ENCODE measurements at regions not wholly inside any gene's neighbourhood (a gene's known extent, or its start where the extent isn't known, plus 50 kb on each side); places are given as distances from the start of the nearest gene placed in this dataset.
A peak's percentile ranks its signal among the peaks of the same experiment; 100 is the strongest.
"Not testable (repeated sequence)": the region's sequence is repeated elsewhere in the genome, so short reads cannot be mapped to it uniquely, and the experiment has no call there.

DNA sequence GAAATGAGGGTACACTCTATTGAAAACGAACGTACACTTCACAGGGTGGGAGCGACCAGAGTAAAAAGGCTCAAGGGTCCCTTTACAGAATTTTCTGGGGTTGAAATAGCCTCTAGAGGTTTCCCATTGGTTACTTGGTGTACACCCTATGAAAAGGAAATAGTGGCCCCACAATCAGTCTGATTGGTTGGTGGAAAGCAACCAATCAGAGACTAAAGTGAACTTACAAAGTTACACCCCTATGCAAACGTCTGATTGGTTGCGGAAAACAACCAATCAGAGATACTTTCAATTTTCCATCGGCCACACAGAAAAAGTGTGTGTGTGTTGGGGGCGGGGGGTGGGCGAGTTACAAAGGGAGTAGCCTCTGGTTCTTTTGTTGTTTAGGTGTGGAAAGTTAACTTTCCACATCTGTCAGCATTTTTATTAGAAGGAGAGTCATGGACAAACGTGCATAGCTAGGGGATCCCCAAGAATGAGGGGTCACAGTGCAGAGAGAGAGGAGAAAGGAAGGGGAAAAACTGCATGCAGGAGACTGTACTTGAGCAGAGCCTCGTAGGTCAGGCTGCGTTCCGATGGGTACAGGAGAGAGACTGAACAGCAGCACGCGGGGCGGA lies 1152.1 kb downstream of the TBC1D22A start:
- DNase-seq (ENCODE audit: low read depth): no peak

DNA sequence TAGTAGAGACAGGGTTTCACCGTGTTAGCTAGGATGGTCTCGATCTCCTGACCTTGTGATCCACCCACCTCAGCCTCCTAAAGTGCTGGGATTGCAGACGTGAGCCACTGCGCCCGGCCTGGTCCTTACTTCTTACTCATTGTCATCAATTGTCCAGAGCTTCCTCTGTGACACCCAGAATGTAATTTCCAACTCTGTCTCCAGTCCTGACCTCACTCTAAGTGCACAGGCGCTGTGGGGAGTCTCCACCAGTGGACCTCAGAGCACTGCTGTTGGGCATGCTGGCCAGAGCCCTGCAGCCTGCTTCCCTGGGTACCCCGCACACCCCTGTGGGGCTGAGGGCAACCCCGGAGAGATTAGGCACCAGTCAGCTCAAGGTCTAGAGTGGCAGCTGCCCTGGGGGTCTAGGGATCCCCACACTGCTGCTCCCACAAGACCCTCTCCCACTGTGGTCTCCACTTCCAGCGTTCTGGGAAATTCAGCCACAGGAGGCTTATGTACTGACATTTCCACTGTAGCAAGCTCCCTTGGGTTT lies 1140.3 kb downstream of the TBC1D22A start:
- DNase-seq (ENCODE audit: low read depth): no peak

DNA sequence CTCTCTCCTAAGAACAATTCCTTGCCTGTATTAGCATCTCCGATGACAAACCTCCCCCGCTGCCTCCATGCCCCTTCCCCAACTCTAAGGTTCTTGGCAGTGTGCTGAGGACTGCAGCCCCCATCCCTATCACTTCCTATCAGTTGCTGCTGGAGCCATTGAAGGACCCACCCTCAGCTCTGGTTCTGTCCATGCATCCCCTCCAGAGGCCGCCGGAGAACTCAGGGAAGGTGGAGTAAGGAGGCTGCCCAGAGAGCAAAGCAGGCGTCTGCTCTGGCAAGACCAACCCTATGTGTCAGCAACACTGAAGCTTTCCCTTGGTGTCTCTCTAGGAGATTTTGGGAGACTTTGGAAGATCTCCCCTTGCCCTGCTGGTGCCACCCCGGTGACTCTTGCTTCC lies 1139.5 kb downstream of the TBC1D22A start:
- no peak for DNase-seq (ENCODE audit: low read depth)

DNA sequence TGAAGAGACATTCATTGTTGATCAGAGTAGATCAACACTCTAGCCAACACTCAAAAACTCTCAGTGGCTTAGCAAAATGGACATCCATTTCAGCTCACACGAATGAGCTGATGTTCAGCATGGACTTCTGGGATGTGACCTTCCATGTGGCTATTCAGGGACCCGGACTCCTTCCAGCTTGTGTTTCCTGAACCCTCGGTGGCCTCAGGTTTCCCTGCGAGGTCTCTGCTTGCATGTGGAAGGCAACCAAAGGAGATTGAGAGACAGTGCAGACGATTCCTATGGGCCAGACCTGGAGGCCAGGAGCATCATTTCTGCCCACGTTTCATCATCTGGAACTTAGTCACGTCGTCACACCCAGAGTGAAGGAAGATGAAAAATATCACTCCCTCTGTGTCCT lies 1137.4 kb downstream of the TBC1D22A start:
- no peak for DNase-seq (ENCODE audit: low read depth)

DNA sequence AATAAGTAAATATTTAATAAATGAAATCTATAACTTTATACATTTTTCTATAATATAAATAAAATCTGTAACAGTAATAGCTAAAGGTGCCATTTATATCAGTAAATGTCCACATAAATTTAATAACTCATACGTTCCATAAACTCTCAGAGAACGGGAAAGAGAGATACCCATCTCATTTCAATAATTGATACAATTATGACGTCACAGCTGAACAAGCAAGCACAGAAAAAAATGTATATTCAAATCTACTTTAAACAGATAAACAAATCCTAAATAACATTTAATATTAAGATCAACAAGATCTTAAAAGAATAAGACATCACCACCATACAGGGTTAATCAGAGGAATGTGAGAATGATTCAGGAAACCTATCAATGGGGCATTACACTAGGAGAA lies 1136.5 kb downstream of the TBC1D22A start:
- DNase-seq (ENCODE audit: low read depth): no peak

DNA sequence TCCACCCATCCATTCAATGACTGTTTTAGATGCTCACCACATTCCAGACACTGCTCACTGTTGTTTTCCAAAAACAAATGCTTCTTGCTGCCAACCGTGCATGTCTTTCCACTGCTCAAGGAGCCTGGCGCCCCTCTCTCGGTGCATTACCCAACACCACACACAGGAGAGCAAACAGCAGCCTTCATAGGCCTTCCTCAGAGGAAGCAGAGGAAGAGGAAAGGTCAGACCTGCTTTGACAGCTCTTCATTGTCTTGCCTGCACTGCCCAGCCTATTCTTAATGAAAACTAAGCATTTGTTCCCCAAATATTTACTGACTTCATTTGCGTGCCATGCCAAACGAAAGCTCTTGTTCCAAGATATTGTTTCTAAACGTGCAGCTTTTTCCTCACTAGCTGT lies 1129.2 kb downstream of the TBC1D22A start:
- DNase-seq (ENCODE audit: low read depth): no peak

DNA sequence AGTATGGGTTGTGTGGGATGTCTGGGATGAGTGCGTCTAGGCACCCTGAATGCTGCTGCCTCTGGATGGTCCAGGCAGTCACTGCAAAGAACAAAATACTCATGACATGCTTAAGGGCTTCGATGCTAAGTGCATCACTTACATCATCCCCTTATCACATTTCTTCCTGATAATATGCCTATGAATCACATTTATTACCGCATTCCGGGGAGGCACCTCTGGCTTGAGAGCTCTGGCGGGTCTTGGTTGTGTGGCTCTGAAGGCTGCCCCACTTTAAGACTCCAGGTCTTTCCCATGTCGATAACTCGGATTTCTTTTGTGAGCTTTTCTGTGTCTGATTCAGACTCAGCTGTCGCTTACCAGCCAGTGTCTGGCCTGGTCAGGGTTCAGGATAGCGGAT lies 1126.4 kb downstream of the TBC1D22A start:
- no peak for DNase-seq (ENCODE audit: low read depth)

DNA sequence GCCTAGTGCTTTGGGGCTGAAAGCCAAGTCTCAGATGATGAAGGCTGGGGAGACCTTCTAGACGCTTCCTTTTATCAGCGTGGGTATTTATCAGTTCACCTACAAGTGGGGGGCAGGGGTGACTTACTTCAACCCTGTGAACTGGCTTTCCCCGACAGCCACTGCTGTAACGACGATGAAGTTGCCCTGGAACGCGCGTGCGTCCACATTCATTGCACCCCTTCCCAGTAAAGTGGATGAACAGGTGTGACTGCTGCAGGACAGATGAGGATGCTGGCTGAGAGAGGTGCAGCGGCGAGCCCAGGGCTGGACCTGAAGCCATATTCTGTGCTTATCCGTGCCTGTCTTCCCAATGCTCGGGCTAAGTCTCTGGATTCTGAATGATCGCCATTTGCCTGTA lies 1122.3 kb downstream of the TBC1D22A start:
- no peak for DNase-seq (ENCODE audit: low read depth)

DNA sequence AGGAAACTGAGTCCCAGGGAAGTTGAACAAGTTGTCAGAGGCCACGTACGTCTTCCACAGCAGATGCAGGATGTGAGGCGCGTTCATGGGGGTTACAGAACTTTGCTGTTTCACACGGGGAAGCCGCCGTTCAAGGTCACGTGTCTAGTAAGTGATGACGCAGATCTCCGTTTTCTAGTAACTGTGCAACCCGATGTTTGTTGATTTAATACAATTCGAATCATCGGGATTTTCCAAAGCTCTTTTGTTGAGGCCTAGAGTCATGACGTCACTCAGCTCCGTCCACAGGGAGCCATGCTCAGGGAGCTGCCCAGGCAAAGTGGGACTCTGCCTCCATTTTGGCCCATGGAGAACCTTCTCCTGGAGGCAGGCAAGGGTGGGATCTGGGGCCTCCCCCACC lies 1121.8 kb downstream of the TBC1D22A start:
- DNase-seq (ENCODE audit: low read depth): no peak

DNA sequence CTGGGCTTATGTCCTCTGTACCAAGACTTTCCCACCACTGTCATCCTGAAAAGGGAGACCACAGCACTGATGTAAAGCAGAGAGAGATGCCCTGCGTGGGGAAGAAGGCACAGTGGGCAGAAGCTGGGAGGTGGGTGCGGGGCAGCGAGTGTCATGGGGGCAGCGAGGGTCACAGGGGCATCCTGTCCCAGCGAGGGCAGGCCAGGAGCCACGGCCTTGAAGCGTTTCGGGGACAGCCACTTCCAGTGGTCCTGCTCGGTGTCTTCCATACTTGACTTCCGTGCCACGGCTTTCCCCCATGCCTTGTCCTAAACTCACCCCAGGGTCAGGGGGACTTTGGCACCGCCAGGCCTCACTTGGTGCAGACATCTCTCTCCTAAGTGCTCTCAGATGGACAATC lies 1121.3 kb downstream of the TBC1D22A start:
- DNase-seq (ENCODE audit: low read depth): no peak

DNA sequence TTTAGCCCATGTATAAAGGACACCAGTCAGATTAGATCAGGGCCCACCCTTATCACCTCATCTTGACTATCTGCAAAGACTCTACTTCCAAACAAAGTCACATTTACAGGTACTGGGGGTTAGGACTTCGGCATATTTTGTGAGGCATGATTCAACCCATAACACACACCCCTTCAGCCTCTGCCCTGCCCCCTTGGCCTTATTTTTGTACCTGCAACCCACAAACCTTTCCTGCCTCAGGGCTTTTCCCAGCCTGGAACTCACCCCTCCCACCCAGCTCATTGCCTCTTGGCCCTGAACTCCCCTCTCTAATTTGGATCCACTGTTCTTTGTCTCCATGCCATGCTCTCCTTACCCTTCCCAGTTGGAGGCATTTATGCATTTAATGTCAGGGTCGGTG lies 1116.9 kb downstream of the TBC1D22A start:
- DNase-seq (ENCODE audit: low read depth): no peak

DNA sequence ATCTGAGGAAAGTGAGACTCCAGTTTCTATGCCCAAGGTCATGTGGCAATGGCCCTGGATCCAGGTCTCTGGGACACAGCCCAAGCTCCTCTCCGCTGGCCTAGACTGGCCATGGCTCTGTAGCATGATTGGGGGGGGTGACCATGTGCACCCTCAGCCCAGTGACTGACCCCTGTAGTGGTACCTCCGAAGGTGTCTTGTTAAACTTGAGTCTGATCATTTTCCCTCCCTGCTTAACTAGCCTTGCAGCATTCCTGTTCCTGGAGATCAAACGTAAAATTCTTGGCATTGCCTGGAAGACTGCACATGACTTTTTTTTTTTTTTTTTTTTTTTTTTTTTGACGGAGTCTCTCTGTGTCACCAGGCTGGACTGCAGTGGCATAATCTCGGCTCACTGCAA lies 1116.0 kb downstream of the TBC1D22A start:
- DNase-seq (ENCODE audit: low read depth): no peak

DNA sequence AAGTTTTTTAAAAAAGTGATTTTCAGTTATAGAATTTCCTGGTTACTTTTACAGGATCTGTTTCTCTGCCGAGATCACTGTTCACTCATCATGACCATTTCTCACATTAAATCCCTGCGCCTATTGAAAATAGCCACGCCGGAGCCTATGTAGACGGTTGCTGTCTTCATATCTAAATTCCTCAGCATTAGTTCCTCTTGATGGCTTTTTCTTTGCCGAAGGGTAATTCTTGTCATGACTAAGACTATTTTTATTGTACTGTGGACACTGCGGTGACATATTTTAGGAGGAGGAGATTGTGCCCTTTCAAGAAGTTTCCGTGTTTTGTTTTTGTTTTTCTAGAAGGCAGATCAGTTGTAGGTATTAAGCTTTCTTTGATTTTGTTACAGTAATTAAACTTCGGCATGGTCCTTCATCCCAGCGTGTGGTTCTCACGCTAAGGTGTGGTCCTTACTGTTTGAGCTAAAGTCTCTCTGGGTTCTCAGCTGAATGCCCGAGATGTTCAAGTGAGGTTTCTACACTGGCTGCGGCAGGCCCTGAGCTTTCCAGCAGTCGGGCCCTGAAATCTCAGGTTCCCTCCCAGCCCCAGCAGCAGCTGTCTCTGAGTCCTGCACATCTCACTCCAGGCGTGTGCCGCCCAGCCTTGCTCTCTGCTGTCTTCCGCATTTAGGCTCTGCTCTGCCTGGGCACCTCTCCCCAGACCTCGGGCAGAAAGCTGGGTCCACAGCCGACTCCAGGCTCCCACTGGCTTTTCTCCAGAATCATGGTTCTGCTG lies 1110.5 kb downstream of the TBC1D22A start:
- DNase-seq (ENCODE audit: low read depth): no peak

DNA sequence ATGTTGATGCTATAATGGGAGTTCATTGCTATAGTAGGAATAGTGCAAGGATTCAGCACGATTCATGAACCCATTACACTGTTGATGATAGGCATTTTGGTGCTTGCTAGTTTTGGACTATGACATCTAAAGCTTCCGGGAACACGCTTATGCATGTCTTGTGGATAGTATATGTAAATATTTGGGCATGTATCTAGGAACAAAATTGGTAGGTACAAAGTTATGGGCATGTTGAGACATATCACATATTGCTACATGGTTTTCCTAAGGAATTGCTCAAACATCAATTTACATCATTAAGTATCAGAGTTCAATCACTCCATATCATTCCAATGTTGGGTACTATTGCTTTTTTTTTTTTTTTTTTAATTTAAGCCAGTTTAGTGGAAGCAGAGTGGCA lies 1103.2 kb downstream of the TBC1D22A start:
- no peak for DNase-seq (ENCODE audit: low read depth)

DNA sequence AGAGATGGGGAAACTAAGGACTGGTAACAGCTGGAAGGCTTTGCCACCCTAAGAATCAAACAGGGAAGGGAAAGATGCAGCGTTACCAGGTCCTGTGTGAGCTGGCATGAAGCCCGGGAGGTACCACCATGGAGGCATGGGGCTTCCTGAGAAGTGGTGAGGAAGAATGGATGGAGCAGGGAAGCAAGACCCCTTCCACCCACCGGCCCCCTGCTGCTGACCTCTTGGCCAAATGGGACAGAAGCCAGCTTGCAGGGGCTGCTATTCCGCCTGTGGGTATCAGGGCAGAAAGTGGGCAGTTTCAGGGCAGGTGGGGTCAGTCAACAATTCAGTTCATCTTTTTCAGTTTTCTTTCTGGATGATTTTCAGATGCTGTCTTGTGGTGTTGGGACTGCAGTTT lies 1099.9 kb downstream of the TBC1D22A start:
- no peak for DNase-seq (ENCODE audit: low read depth)

DNA sequence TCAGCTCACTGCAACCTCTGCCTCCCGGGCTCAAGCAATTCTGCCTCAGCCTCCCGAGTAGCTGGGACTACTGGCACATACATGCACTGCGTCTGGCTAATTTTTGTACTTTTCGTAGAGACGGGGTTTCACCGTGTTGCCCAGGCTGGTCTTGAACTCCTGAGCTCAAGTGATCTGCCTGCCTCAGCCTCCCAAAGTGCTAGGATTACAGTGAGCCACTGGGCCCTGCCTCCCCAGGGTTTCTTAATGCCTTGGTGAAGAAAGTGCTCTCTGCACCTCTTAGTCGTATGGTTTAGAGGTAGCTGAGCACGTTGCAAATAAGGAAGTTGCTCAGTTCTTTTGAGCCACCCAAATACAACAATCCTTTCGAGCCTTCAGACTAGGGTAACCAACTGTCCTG lies 1098.5 kb downstream of the TBC1D22A start:
- not testable (repeated sequence) for DNase-seq (ENCODE audit: low read depth)

DNA sequence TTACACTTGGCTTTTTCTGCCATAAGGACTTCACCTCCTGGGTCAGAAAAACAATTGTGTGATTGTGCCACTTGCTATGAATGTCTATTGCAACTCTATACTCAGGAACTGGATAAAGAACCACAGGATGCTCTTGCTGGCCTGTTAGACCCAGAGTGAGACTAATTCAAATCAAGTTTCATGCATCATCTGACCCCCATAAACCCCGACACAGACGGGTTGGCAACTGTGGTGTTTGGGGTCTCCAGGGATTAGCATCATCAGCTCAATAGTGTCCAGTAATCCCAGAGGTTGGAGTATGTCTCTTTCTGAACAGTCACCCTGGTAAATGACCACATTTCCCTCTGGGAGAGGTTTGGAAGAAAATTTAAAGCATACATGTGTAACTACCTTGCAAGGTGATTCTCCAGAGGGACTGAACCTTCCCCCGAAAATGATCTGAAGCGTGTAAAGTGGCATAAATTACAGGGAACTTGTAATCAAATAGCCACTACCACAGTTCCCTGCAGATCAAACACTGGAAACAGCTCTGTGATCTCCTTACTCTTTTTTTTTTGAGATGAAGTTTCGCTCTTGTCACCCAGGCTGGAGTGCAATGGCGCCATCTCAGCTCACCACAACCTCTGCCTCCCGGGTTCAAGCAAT lies 1097.6 kb downstream of the TBC1D22A start:
- DNase-seq (ENCODE audit: low read depth): no peak

DNA sequence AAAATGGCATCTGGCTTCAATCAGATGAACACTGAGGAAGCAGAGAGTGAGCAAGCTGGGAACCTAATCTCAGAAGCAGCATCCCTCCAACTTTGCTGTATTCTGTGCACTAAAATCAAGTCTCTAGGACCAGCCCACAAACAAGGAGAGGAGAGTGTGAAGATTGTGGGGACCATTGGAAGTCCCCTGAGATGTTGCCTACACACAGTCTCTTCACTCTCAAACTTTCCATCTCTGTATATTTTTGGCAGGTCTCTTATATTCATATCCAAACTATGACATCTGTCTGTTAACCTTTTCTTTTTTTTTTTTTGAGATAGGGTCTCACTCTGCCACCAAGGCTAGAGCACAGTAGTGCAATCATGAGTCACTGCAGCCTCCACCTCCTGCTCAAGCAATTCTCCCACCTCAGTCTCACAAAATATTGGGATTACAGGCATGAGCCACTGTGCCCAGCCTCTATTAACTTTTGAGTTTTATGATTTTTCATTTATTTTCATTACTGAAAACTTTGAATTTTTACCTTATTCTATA lies 1096.4 kb downstream of the TBC1D22A start:
- no peak for DNase-seq (ENCODE audit: low read depth)

DNA sequence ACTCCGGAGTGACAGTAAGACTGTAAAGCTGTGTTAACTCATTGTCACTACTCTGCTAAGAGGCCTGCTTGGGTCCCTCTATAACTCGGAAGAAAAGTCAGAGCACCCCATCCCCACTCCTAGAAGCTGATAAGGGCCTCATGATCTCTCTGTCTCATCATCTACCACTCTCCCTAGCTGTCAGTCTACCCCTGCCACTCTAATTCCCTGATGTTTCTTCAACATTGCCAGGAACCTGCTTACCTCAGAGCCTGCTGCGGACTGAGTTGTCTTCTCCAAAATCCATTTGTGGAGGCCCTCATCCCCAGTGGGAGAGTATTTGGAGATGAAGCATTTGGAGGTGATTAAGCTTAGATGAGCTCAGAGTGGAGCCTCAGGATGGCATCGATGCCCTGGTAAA lies 1092.2 kb downstream of the TBC1D22A start:
- DNase-seq (ENCODE audit: low read depth): no peak

DNA sequence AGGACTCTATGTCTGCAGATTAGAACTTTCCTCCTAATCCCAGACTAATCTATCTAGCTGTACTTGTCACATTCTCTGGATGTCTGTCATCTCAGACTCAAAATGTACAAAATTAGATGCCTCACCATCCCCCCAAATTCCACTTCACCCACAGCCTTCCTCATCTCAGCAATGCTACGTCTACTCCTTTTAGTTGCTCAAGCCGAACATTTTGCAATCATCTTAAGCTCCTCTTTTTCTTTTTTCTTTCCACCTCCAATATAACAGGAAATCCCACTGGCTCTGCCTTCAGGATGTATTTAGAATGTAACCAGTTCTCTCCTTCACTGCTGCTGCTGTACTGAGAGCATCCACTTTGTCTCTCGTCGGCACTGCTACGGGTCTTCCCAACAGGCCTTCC lies 1091.8 kb downstream of the TBC1D22A start:
- DNase-seq (ENCODE audit: low read depth): no peak

DNA sequence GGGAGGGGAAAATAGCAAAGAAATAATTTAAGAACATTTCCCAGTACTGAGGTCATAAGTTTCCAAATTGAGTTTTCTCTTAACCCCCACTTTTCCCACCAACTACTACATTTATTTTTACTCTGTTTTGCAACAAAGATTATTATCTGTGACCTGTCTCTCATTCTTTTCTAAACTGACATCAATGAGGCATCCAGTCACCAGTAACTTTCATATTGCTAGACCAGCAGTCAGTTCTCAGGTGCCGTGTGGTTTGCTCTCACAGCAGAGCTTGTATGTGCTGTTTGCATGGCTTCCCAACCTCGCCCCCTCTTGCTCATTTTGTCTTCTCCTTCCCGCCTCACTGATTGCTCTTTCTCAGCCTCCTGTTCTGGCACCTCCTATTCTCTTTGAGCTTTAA lies 1091.3 kb downstream of the TBC1D22A start:
- DNase-seq (ENCODE audit: low read depth): no peak

DNA sequence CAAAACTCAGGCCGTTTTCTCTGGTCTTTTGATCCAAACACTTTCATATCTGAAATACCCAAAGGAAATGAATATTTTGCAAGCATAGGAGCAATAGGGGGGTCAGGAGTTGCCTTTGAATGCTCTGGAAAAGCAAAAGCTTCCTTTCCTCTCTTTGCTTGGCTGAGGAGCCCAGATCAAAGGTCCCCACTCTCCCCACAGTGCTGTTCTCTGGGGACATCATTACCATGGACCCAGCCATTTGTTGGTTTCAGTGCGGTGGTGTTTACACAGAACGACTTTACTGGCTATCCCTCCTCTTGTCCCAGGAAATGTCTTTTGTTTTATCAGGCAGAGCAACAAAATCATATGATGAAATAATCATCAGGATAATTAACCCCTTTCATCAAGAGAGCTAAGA lies 1089.1 kb downstream of the TBC1D22A start:
- DNase-seq (ENCODE audit: low read depth): no peak

DNA sequence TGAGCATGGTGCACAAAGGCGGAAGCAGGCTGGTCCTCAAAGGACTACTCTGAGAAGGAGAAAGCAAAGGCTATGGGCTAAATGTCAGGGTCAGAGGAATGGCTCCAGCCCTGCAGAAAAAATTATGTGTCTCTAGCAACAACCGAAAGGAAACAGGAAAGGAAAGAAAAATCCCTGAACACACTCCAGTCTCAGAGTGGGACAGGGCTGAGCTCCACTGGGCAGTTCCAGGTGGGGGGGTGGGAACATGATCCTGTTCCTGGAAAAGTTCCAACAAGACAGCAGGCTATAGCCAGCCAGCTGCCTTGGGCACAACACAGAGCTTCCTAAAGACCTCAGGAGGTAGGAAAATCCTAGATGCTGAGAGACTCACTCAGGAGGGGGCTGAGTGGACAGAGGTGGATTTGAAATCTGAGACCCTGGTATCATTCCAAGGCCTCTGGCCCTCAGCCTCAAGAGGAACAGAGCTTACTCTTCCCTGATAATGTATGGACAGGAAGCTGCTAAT lies 1088.2 kb downstream of the TBC1D22A start:
- DNase-seq (ENCODE audit: low read depth): peak; percentile 55
